Trophoblast cell (in vitro differentiated cells and primary cell): ENCODE measurements at regions not wholly inside any gene's neighbourhood (a gene's known extent, or its start where the extent isn't known, plus 50 kb on each side); places are given as distances from the start of the nearest gene placed in this dataset.

Source experiments
- DNase-seq, 2 donors: peaks; one replicate each; pipeline ENCODE4 v3.0.0-alpha.2; 2016
- H2AFZ ChIP-seq: 2 replicates; pipeline ENCODE4 v1.6.1; 2013; ENCODE audit warnings: low read length, moderate library complexity, mild to moderate bottlenecking; ENCODE audit not compliant: insufficient read depth, poor library complexity
- H2AK5ac ChIP-seq: 2 replicates; pipeline ENCODE4 v1.6.1; 2013; ENCODE audit warnings: mild to moderate bottlenecking, low read length
- H2BK120ac ChIP-seq: 2 replicates; pipeline ENCODE4 v1.6.1; 2013; ENCODE audit warnings: low read length, mild to moderate bottlenecking, moderate library complexity; ENCODE audit not compliant: insufficient read depth, poor library complexity
- H2BK12ac ChIP-seq: 2 replicates; pipeline ENCODE4 v1.6.1; 2013; ENCODE audit warnings: mild to moderate bottlenecking, low read length, moderate library complexity
- H2BK5ac ChIP-seq: 2 replicates; pipeline ENCODE4 v1.6.1; 2013; ENCODE audit warnings: low read length, low read depth, moderate library complexity, mild to moderate bottlenecking; ENCODE audit not compliant: poor library complexity
- H3K14ac ChIP-seq: 2 replicates; pipeline ENCODE4 v1.6.1; 2013; ENCODE audit warnings: mild to moderate bottlenecking, low read length
- H3K18ac ChIP-seq: 2 replicates; pipeline ENCODE4 v1.6.1; 2013; ENCODE audit warnings: mild to moderate bottlenecking, low read length
- H3K23ac ChIP-seq: 2 replicates; pipeline ENCODE4 v1.6.1; 2013; ENCODE audit warnings: low read length
- H3K27ac ChIP-seq: 2 replicates; pipeline ENCODE4 v1.5.1; 2013; ENCODE audit warnings: low read depth, mild to moderate bottlenecking, inconsistent platforms, low read length, moderate library complexity
- H3K27me3 ChIP-seq: 2 replicates; pipeline ENCODE4 v1.6.1; 2013; ENCODE audit warnings: inconsistent platforms, mild to moderate bottlenecking, low read length, moderate library complexity; ENCODE audit not compliant: insufficient read depth
- H3K36me3 ChIP-seq, 2 experiments: 1 replicate in 1 of 2; 2 replicates in 1 of 2; pipeline ENCODE4 v1.6.1; 2013; ENCODE audit warnings: low read length in 2 of 2, mild to moderate bottlenecking in 2 of 2, moderate library complexity in 1 of 2; ENCODE audit not compliant: insufficient read depth in 2 of 2, control insufficient read depth in 1 of 2
- H3K4ac ChIP-seq: 2 replicates; pipeline ENCODE4 v1.6.1; 2013; ENCODE audit warnings: low read depth, mild to moderate bottlenecking, low read length, moderate library complexity
- H3K4me1 ChIP-seq, 2 experiments: 1 replicate in 1 of 2; 2 replicates in 1 of 2; pipeline ENCODE4 v1.6.1; 2013; ENCODE audit warnings: low read length in 2 of 2, mild to moderate bottlenecking in 2 of 2, moderate library complexity in 1 of 2; ENCODE audit not compliant: insufficient read depth in 2 of 2, control insufficient read depth in 1 of 2
- H3K4me2 ChIP-seq: 2 replicates; pipeline ENCODE4 v1.6.1; 2013; ENCODE audit warnings: inconsistent platforms, mild to moderate bottlenecking, low read length, moderate library complexity
- H3K4me3 ChIP-seq: 2 replicates; pipeline ENCODE4 v1.5.1; 2013; ENCODE audit warnings: mild to moderate bottlenecking, low read depth, low read length, inconsistent platforms
- H3K79me1 ChIP-seq: one replicate; pipeline ENCODE4 v1.6.1; 2013; ENCODE audit warnings: low read length
- H3K79me2 ChIP-seq: 2 replicates; pipeline ENCODE4 v1.6.1; 2013; ENCODE audit warnings: low read length, mild to moderate bottlenecking; ENCODE audit not compliant: control insufficient read depth, insufficient read depth, poor library complexity
- H3K9ac ChIP-seq: 2 replicates; pipeline ENCODE4 v1.6.1; 2013; ENCODE audit warnings: mild to moderate bottlenecking, low read length
- H3K9me3 ChIP-seq: 2 replicates; pipeline ENCODE4 v1.6.1; 2013; ENCODE audit warnings: low read depth, mild to moderate bottlenecking, control low read depth, inconsistent platforms, low read length; ENCODE audit not compliant: insufficient read depth
- H4K12ac ChIP-seq: 2 replicates; pipeline ENCODE4 v1.6.1; 2013; ENCODE audit warnings: low read depth, mild to moderate bottlenecking, low read length, moderate library complexity
- H4K8ac ChIP-seq: 2 replicates; pipeline ENCODE4 v1.6.1; 2013; ENCODE audit warnings: low read depth, mild to moderate bottlenecking, low read length, moderate library complexity
- H4K91ac ChIP-seq: one replicate; pipeline ENCODE4 v1.6.1; 2013; ENCODE audit warnings: low read depth, mild to moderate bottlenecking, low read length, moderate library complexity
- WGBS: extraction: QIAGEN DNeasy Blood & Tissue Kit; methylation state at CpG from one replicate; pipeline ENCODE4 v1.1.7; 2013; ENCODE audit warnings: missing lambda C conversion rate; ENCODE audit not compliant: insufficient read length, insufficient coverage; ENCODE audit errors: extremely low coverage; 5-methylcytosine and 5-hydroxymethylcytosine counted together

DNA sequence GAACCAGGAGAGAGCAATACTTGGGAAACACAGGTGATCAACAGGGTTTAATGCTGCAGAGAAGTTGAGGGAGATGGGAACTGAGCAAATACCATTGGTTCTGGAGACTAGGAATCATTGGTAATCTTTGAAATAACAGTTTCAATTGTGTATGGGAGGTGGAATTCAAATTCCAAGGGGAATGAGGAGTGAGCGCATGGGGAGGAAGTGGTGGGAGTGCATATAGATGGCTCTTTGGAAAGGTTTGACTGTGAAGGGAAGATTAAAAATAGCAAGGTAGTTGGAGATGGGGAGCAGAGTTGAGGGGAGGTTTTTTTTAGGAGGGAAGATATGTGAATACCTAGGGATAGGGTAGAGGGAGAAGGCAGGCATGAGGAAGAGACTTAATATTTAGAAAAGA, 51.1 kb upstream of the ROPN1 start:
- Histone ChIP-seq H3K79me1 (no peaks in the 10 kb centered on the region), H3K23ac (no peak overlapping the region), H3K14ac (no peak overlapping the region), H3K36me3 (no peaks in the 10 kb centered on the region), H3K9me3 (peaks cover 1% of the 10 kb centered on the region), H4K8ac (no peak overlapping the region), H2BK5ac (no peak overlapping the region), H3K4me1 (peaks cover 0 to 4% of the 10 kb centered on the region in 2 experiments), H3K27me3 (no peaks in the 10 kb centered on the region), H4K12ac (no peak overlapping the region), H3K4ac (no peak overlapping the region), H3K4me3 (no peak overlapping the region), H3K18ac (no peak overlapping the region), H4K91ac (no peak overlapping the region), H3K27ac (no peak overlapping the region), H3K79me2 (no peaks in the 10 kb centered on the region), H2AFZ (no peak overlapping the region), H3K9ac (no peak overlapping the region), H2BK120ac (no peak overlapping the region), H2AK5ac (no peak overlapping the region), H2BK12ac (no peak overlapping the region), H3K4me2 (no peak overlapping the region)
- no peak for DNase-seq
- no CpG with 5 or more reads among the region's 1 CpG for WGBS

DNA sequence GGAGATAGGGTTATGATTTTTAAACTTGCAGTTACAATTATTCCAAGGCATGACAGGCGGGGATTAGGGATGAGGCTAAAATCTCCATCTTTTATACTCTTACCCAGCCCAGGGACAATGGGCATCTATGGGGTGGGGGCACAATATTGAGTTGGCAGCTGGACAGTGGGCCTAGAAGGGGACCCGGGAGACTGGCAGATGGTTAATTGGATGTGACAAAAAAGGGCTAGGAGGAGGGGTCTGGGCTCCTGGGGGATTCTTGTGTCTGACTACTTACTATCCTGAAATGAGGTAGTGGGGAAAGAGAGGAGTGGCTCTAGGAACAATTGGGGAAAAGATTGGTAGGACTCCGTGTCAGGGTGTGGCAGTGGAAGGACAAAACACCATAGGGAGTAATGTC, 53.0 kb upstream of the ROPN1 start:
- H3K9ac ChIP-seq: no peak overlapping the region
- no peak overlapping the region for H2BK120ac ChIP-seq
- H4K91ac ChIP-seq: no peak overlapping the region
- no peaks in the 10 kb centered on the region for H3K9me3 ChIP-seq
- no peak overlapping the region for H4K12ac ChIP-seq
- H3K36me3 ChIP-seq: no peaks in the 10 kb centered on the region
- no peak overlapping the region for H2AK5ac ChIP-seq
- no peak overlapping the region for H3K4me3 ChIP-seq
- H4K8ac ChIP-seq: no peak overlapping the region
- H3K27ac ChIP-seq: no peak overlapping the region
- no peaks in the 10 kb centered on the region for H3K79me1 ChIP-seq
- no peaks in the 10 kb centered on the region for H3K27me3 ChIP-seq
- WGBS: no CpG with 5 or more reads among the region's 3 CpGs
- no peak overlapping the region for H3K4me2 ChIP-seq
- no peak overlapping the region for H2BK5ac ChIP-seq
- no peak overlapping the region for H3K4ac ChIP-seq
- no peaks in the 10 kb centered on the region for H3K79me2 ChIP-seq
- H3K14ac ChIP-seq: no peak overlapping the region
- H3K23ac ChIP-seq: no peak overlapping the region
- DNase-seq: no peak
- no peak overlapping the region for H3K18ac ChIP-seq
- H2BK12ac ChIP-seq: no peak overlapping the region
- H3K4me1 ChIP-seq: no peaks in the 10 kb centered on the region
- no peak overlapping the region for H2AFZ ChIP-seq

DNA sequence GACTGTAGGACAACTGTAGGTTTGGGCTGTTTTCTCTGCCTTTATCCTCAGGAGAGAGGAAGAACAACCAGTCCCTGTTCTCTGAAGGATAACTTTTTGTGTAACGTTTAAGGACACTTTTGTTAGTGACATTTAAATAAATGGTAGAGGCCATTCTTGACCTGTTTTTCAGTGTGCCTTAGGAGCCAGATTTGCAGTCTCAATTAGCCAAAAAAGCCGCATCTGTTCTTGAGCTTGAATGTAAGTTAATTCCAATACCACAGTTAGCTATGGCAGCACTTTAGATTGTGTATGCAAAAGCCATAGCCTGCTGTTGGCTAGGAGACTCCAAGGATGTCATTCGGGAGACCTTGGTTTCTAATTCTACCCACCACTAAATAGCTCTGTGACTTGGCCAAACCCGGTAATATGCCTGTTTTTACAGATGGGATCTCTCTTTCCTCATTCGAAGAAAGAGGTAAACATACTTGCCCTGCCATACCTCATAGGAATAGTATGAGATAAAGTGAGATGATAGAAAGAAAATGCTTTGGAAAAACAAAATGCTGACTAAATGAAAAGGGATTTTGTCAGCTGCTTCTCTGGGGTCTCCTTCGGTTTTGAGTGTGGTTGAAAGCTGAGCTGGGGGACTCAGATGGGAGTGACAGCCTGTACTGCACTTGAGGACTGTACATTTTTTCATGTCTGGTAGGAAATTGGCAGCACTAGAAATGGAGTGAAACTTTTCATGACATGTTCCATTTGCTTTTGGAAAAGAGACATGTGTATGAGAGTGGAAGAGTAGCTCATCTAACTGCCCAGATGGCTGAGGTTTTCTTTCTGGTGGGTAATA, 57.3 kb upstream of the ROPN1 start:
- Histone ChIP-seq H3K79me1 (no peaks in the 10 kb centered on the region), H2BK5ac (no peak overlapping the region), H2AK5ac (no peak overlapping the region), H3K4me3 (no peak overlapping the region), H3K79me2 (no peaks in the 10 kb centered on the region), H3K9me3 (no peaks in the 10 kb centered on the region), H3K18ac (no peak overlapping the region), H3K9ac (no peak overlapping the region), H2AFZ (no peak overlapping the region), H4K8ac (no peak overlapping the region), H3K4me2 (no peak overlapping the region), H3K14ac (no peak overlapping the region), H3K4me1 (peaks cover 0 to 3% of the 10 kb centered on the region in 2 experiments), H2BK12ac (no peak overlapping the region), H3K23ac (no peak overlapping the region), H4K91ac (no peak overlapping the region), H4K12ac (no peak overlapping the region), H3K4ac (no peak overlapping the region), H2BK120ac (no peak overlapping the region), H3K27ac (no peak overlapping the region), H3K36me3 (no peaks in the 10 kb centered on the region), H3K27me3 (no peaks in the 10 kb centered on the region)
- DNase-seq: peak in 1 of 2 donors; percentile 51
- WGBS: no CpG with 5 or more reads among the region's 6 CpGs

DNA sequence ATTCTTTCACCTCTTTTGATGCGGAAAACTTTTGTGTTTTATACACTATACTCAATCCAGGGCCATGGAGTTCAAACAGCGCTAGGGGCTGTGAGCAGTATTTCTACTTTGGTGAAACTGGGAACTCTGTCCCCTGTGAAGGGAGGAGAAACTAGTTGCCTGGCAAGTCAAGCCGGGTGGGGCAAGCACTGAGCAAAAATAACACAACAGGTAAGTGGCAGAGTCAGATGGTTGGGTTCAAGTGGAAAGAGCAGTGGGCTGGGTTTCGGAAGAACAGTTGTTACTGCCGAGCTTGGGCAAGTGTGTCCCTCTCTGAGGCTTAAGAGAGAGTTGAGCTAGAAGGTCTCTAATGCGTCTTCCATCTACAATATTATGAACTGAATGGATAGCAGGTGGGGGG, 59.7 kb upstream of the ROPN1 start:
- Histone ChIP-seq H3K36me3 (no peaks in the 10 kb centered on the region), H3K79me2 (no peaks in the 10 kb centered on the region), H3K27me3 (no peaks in the 10 kb centered on the region), H3K4me1 (peaks cover 7 to 9% of the 10 kb centered on the region in 2 experiments), H2BK120ac (no peak overlapping the region), H4K8ac (no peak overlapping the region), H2AFZ (no peak overlapping the region), H3K4me2 (no peak overlapping the region), H2AK5ac (no peak overlapping the region), H3K14ac (no peak overlapping the region), H2BK5ac (no peak overlapping the region), H3K9me3 (no peaks in the 10 kb centered on the region), H3K27ac (no peak overlapping the region), H3K4me3 (no peak overlapping the region), H3K18ac (no peak overlapping the region), H4K91ac (no peak overlapping the region), H3K9ac (no peak overlapping the region), H2BK12ac (no peak overlapping the region), H3K79me1 (no peaks in the 10 kb centered on the region), H4K12ac (no peak overlapping the region), H3K23ac (no peak overlapping the region), H3K4ac (peak overlapping the region; percentile 14)
- WGBS: no CpG with 5 or more reads among the region's 6 CpGs
- no peak for DNase-seq
